ENCODE measurements at regions not wholly inside any gene's neighbourhood (a gene's known extent, or its start where the extent isn't known, plus 50 kb on each side); places are given as distances from the start of the nearest gene placed in this dataset.

DNA sequence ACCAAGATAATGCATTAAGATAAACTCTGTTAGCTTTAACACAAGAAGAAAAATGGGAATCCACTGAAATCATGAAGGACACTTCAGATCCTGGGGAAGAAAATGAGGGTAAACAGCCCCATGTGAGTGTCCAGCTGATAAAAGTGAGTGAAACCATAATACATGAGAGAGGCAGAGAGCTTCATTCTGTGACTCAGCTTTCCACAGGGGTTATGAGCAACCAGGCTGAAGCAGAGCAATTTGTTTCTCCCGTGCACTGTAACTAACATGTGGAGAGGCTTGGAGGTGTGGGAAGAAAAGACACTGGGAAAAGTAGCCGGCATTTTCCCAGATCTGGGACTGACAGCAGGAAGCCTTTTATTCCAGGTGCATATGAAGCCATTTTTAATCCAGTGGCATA, 971.7 kb downstream of the ANKRD7 start:
- DNase-seq (ENCODE audit: low spot score) = no peak
- TF ChIP-seq, protein P1, sequence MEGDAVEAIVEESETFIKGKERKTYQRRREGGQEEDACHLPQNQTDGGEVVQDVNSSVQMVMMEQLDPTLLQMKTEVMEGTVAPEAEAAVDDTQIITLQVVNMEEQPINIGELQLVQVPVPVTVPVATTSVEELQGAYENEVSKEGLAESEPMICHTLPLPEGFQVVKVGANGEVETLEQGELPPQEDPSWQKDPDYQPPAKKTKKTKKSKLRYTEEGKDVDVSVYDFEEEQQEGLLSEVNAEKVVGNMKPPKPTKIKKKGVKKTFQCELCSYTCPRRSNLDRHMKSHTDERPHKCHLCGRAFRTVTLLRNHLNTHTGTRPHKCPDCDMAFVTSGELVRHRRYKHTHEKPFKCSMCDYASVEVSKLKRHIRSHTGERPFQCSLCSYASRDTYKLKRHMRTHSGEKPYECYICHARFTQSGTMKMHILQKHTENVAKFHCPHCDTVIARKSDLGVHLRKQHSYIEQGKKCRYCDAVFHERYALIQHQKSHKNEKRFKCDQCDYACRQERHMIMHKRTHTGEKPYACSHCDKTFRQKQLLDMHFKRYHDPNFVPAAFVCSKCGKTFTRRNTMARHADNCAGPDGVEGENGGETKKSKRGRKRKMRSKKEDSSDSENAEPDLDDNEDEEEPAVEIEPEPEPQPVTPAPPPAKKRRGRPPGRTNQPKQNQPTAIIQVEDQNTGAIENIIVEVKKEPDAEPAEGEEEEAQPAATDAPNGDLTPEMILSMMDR (IDR thresholded peaks at IDR 0.05; ENCODE audit: extremely low read depth, missing control alignments) = no peak

DNA sequence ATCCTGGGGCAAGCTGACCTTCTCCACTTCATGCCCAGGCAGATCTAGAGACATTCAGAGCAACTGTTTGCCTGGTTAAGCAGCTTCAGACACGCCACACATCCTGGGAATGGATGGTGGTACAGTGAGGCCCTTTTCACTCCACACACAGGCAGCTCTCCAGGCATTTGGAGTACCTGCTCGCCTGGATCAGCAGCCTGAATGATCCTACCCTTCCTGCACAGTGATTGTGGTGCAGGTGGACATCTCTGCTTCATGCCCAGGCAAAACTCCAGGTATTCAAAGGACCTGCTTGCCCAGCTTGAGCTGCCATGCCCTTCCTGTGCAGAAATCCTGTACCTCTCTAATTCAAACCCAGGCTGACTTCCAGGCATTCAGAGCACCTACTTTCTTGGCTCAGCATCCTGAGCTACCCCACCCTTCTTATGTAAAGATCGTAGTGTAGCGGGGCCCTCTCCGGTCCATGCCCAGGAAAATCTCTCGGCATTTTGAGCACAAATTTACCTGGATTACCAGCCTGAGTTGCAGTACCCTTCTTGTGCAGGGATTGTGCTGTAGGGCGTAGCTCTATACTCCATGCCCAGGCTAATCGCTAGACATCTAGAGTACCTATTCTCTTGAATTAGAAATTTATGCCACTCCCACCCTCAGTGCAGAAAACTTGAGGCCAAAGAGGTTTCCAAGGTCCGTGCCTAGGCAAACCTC, 972.8 kb downstream of the ANKRD7 start:
- no peak for DNase-seq (ENCODE audit: low spot score)
- TF ChIP-seq, protein P1 (IDR thresholded peaks at IDR 0.05; ENCODE audit: extremely low read depth, missing control alignments) = no peak

DNA sequence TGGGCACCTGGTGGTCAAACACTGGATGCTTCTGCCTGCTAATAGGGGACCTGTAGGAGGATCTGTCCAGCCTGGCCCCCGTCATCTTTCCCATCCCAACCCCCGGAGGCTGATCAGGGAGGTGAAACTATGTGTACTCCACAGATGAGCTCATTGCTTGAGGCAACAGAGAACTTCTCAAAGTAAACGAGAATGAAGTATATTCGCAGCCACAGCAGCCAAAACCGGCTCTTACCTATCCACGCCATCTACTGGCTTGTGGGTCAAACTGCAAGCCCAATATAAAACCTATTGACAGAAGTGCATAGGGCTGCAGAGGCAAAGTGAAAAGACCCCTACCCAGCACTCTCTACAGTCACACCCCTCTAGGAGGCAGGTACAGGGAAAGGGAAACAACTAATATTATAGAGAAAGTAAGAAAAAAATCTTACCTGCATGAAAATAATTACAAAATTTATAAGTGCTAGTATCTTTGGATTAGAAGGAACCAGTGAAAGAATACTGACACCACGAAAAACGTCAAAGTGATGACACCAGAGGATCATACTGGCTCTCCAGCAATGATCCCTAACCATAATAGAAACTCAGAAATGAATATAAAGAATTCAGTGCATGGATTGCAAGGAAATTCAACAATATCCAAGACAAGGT, 973.5 kb downstream of the ANKRD7 start:
- peak; percentile 19 for DNase-seq (ENCODE audit: low spot score)
- TF ChIP-seq, protein P1 (IDR thresholded peaks at IDR 0.05; ENCODE audit: extremely low read depth, missing control alignments) = peak; percentile 82

DNA sequence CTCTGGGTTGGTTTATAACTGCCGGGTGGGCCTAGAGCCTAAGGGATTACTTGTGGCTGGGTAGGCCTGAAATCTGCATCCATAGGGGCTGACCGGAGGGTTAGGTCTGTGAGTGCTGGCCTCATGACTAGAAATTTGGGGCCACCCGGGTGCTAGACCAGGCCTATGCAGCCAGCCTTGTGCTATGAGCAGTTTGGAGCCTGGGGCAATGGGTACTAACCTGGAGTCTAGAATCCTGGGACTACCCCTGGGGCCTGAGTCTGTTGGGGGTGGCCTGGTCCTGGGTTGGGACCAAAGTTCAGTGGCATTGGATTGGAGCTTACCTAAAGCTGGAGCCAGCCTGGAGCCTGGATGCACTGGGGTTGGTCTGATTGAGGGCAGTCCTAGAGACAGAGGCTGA, 995.2 kb downstream of the ANKRD7 start:
- TF ChIP-seq, protein P1 (IDR thresholded peaks at IDR 0.05; ENCODE audit: extremely low read depth, missing control alignments) = no peak
- DNase-seq (ENCODE audit: low spot score) = no peak

DNA sequence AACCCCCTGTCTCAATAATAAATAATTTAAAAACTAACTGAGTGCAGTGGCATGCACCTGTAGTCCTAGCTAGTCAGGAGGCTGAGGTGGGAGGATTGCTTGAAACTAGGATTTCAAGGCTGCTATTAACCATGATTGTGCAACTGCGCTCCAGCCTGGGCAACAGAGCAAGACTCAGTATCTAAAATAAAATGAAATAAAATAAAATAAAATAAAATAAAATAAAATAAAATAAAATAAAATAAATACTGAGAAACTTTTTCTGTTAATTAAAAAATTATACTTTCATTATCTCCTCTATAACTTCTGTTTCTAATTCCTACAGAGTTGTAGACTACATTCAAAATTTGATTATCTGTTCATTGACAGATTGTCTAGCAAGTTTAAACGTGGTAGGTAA, 999.4 kb downstream of the ANKRD7 start:
- no peak for DNase-seq (ENCODE audit: low spot score)

DNA sequence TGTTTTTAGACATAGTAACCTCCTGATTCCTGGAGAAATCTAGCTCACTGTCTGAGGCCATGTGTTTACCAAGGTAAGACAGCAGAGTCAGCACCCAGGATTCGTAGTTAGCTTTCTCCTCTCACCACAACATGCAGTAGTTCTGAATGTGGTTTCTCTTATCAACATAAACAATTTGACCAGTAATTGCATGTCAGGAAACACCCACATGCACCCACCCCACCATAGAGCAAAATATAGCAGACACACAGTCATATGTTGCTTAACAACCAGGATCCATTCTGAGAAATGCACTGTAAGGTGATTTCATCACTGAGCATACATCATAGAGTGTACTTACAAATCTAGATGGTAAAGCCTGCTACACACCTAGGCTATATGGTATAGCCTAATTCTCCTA, 1004.0 kb downstream of the ANKRD7 start:
- DNase-seq (ENCODE audit: low spot score) = no peak
- TF ChIP-seq, protein P1 (IDR thresholded peaks at IDR 0.05; ENCODE audit: extremely low read depth, missing control alignments) = no peak

More for the DNA sequence above, 999.4 kb downstream of the ANKRD7 start:
- TF ChIP-seq, protein P1 (IDR thresholded peaks at IDR 0.05; ENCODE audit: extremely low read depth, missing control alignments) = no peak

DNA sequence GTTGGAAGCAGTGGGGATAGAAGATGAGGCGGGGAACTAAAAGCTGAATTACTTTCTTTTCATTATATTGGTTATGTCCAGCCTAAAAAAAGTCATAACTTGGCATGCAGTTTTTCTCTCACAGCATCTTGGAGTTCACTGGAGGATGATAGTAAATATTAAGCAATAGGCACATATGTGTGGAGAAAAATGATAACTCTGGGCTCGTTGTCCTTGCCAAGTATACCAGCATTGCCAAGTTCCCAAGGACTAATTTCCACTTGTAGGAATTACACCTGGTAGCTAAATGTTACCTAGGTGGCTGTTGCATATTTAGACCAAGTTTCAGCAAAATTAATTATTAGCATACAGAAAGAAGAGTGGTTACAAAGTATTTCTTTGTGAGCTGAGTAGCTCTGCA, 1007.6 kb downstream of the ANKRD7 start:
- no peak for DNase-seq (ENCODE audit: low spot score)
- TF ChIP-seq, protein P1 (IDR thresholded peaks at IDR 0.05; ENCODE audit: extremely low read depth, missing control alignments) = no peak
